ENCODE measurements at regions not wholly inside any gene's neighbourhood (a gene's known extent, or its start where the extent isn't known, plus 50 kb on each side); places are given as distances from the start of the nearest gene placed in this dataset.

DNA sequence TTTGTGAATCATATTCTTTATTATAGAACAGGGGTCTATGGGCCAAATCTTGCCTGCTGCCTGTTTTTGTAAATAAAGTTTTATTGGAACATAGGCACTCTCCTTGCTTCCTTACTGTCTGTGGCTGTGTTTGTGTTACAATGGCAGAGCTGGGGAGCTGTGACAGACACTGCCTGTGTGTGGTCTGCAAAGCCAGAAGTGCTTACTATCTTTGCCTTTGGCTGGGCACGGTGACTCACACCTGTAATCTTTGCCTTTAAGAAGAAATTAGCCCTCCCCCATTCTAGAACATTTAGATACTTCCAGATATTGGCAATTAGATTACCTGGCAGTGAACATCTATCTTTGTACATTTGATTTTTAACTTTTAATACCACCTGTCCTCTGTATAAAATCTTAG, 308.3 kb downstream of the FOXL1 start:
- TF ChIP-seq, protein P1, sequence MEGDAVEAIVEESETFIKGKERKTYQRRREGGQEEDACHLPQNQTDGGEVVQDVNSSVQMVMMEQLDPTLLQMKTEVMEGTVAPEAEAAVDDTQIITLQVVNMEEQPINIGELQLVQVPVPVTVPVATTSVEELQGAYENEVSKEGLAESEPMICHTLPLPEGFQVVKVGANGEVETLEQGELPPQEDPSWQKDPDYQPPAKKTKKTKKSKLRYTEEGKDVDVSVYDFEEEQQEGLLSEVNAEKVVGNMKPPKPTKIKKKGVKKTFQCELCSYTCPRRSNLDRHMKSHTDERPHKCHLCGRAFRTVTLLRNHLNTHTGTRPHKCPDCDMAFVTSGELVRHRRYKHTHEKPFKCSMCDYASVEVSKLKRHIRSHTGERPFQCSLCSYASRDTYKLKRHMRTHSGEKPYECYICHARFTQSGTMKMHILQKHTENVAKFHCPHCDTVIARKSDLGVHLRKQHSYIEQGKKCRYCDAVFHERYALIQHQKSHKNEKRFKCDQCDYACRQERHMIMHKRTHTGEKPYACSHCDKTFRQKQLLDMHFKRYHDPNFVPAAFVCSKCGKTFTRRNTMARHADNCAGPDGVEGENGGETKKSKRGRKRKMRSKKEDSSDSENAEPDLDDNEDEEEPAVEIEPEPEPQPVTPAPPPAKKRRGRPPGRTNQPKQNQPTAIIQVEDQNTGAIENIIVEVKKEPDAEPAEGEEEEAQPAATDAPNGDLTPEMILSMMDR (IDR thresholded peaks at IDR 0.05): no peak
- no peak for TF ChIP-seq POLR2AphosphoS5 (IDR thresholded peaks at IDR 0.05; ENCODE audit: insufficient read depth in 1 of 2, low read depth in 1 of 2)
- no peak for TF ChIP-seq POLR2A (IDR thresholded peaks at IDR 0.05)

All from vagina (tissue), 2 donors.